GM21515 (cell line): ENCODE measurements at regions not wholly inside any gene's neighbourhood (a gene's known extent, or its start where the extent isn't known, plus 50 kb on each side); places are given as distances from the start of the nearest gene placed in this dataset.

Source experiments
- ATAC-seq: cut with Tn5 transposase; IDR thresholded peaks from one replicate; pipeline ENCODE4 v1.9.1; 2021; ENCODE audit not compliant: unreplicated experiment

DNA sequence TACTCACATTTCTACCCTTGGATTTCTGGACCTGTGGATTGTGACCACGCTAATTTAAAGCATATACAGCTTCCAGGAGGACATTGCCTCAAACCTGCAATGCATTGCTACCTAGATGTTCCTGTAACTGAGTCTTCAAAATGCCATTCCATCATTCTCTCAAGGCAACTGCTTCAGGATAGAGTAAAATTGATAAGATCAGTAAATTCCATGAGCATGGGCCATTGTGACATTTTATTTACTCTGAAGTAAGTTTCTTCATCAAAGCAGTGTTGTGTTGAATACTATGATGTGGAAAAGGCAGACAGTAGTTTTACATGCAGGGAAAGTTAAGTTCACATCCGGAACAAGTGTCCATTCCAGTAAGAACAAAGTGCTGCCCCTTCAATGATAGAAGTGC is 991.0 kb downstream of the ARAP2 start:
- ATAC-seq = no peak

DNA sequence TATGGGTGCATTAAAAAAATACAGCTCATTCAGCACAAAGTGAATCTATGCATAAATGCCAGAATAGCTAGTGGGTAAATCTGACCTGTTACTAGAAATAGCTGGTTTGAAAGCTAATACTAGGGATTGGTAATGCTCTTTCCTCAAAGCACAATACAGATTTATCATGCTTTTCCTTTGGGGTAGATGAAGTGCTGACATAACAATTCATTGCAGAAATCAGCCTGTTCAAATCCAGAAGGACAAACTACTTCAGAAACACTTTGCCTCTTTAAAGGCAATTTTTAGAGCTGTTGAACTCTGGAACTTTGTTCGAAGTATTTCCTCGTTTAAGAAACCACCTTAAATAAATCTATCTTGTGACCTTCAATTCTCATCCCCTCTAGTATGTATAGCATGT is 957.9 kb downstream of the ARAP2 start:
- no peak for ATAC-seq

DNA sequence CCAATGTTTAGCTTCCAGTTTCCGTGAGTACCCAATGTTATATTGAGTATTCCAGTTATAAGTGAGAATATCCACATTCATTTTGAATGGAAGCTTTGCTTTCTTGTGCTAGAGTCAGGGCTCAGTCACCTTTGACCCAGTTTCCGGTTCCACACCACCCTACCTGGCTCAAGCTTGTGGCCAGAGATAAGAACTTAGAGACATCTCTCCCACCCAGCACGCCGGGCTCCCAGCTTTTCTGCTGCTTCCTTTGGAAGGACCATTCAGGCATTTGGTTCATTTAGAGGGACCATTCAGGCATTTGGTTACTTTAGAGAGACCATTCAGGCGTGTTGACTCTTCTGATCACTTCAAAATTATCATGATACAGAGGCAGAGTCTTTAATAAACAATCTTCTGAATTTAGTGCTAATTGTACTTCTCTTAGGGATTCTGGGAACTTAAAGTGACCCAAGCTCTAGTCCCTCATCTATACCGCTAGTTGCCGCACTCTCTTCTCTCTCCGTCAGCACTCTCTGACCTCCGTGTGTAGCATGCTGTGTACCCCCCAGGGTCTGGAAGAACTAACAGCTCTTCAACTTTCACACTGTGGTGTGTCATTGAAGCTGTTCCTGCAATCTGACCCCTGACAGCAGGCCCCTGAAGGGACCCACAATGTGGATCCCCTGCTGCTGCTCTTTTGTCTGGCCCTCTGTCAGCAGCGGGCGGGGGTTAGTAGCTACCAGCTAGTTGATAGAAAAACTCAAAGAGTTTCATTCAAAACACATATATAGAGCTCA is 943.1 kb downstream of the ARAP2 start:
- no peak for ATAC-seq

DNA sequence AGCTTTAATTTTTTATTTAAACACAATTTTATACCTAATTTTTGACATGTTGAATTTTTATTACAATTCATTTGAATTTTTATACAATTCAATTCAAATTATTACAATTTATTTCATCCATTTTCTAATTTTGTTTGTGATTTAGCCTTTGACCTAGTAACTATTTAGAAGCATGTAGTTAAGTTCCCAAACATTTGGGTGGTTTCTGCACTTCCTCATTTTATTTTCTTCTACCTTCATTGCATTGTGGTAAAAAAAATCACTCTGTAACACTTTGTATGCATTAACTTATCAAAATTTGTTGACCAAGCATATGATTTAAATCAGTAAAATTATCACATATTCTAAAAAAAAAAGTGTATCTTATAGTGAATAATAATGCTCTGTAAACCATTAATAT is 928.9 kb downstream of the ARAP2 start:
- no peak for ATAC-seq

DNA sequence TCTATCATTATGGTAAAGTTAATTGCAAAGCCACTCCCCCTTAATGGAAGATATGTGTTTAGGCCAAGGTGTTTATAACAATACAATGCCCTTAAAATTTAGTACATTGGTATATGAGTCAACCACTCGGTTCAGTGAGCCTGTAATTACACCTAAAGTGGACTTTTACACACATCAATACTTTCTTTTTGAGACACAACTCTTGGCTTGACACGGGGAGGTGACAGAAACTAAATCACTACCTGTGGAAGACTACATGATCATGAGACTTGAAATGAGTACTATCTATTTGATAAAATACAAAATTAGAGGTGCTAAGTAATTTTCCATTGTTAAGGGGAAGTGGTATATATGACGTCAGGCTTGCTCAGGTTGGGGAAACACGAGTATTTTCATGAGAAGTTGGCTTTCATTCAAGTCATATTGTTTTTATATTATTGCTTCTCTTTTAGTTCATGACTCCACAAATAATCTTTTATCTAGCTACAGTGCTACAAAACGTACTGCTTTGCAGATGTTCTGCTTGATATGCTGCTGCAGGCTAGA is 918.3 kb downstream of the ARAP2 start:
- ATAC-seq = no peak

DNA sequence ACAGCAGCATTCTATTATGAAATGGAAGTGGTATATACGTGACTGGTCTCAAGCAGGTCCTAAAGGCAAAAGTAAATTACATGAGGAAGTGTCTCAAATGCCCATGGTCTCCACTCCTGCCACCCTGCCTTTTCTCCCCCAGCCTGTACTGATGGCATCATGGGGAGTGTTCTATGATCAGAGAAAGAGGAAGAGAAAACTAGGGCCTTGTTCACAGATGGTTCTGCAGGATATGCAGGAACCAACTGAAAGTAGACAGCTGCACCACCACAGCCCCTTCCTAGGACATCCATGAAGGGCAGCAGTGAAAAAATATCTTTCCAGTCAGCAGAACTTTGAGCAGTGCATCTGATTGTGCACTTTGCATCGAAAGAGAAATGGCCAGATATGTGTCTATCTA is 901.5 kb downstream of the ARAP2 start:
- ATAC-seq = no peak

DNA sequence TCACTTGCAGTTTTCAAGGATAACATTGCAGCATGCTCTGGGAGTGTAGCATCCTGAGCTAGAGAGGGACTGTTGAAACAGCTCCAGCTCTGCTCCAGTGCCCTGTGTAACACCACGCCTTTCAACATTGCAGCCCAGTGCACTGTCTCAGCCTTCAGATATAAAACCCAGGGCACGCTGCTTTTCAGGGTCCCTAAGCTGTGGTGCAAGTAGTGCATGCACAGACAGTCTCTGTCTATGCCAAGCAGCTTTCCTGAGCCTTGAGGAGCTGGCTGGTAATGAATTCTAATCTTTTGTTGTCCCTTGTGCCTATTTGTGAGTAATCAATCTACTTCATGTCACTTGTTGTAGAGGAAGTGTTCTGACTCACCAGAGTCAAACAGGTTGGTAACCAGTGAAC is 897.0 kb downstream of the ARAP2 start:
- ATAC-seq = no peak

DNA sequence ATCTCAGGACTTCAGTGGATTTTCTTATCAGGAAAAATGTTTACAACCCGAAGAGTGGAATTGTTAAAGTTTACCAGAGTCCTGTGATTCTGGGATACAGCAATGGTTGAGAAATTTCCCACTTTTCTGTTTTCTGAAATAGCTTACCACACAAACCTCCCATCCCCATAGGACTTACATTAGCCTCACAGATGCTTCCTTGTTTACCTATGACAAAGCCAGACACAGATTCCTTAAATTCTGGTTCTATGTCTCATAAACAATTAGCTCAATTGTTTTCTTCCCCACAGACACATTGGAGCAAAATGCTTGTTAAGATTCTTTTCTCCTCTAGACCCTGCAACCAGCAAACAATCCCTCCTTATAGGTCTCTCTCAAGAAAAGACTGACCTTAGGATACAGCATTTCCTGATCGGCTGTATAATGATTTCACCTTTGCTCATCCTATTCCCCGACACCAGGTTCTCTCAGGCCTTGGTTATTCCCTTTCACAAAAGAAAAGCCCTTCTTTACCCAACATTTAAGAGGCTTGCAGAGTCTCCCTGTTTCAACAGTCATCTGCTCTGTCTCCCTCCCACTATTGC is 886.2 kb downstream of the ARAP2 start:
- ATAC-seq = no peak

DNA sequence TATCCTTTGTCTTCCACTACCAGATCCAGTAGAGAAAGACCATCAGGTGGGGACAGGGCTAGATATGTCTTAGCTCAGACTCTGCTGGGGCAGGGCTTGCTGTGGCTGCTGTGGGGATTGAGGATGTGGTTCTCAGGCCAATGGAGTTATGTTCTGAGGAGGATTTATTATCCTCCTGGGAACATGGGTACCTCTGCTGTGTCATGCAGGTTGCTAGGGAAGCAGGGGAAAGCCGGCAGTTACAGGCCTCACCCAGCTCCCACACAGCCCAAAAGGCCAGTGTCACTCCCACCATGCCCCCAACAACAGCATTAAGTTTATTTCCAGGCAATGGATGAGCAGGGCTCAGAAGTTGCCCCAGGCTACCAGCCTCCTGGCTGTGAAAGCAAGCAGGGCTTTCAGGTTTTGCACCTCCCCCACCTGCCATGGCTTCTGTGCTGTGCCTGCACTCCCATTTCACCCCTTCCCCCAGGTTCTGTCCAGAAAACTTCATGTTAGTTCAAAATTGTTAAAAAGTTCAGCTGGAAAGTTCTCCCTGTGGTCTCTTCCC is 879.9 kb downstream of the ARAP2 start:
- no peak for ATAC-seq

DNA sequence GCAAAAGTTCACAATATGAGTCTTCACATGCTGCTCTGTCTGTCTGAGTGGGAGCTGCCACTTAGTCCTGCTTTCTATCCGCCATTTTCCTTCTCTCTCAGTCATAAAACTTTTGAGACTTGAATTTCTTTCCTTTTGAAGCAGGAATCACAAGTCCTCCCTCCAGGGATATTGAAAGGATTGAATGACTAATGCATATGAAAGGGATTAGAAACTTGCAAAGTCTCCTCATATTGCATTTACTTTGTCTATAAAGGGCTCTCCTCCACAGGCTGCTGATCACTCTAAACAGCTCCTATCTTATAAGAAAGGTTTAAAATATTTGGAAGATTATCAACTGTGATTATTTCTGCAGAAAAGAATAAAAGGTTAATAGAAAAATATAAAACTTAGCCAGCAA is 879.1 kb downstream of the ARAP2 start:
- ATAC-seq = no peak

DNA sequence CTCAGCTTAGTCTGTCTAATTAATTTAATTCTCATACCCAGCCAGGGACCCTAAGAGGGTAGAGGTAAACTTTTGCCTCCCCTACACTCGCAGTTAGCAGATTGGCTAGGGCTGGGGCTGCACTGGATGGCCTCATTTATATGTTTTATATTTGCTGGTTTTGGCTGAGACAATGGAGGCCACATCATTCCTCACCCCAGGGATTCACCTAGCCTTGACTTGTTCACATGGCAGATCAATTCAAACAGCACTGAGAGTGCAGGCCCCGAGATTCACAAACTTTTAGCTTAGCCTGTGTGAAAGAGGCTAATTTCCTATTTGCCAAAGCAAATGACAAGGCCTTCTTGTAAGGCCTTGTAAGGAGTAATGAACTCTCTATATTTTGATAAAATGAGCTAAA is 844.4 kb downstream of the ARAP2 start:
- no peak for ATAC-seq

DNA sequence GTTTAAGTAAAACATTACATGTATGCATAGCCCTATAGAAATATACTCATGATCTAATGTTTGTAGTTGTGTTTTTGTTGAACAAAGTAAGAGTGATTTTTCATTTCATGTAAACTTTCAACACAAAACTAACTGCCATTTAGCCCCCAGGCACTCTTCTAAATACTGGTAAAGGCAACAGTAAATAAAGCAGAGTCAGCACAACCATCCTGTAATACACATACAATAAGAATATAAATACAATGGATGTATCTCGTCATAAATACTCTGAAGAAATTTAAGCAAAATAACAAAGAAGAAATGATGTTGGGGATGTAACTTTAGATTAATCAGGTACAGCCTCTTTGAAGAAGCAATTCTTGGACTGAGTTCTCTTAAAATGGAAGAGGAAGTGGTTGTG is 821.2 kb downstream of the ARAP2 start:
- no peak for ATAC-seq

DNA sequence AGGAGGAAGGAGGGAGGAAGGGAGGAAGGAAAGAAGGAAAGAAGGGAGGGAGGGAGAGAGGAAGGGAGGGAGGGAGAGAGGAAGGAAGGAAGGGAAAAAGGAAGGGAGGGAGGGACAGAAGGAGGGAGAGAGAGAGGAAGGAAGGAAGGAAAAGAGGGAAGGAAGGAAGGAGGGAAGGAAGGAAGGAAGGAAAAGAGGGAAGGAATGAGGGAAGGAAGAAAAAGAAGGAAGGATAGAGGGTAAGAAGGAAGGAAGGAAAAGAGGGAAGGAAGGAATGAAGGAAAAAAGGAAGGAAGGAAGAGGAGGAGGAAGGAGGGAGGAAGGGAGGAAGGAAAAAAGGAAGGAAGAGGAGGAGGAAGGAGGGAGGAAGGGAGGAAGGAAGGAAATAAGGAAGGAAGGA is 796.8 kb downstream of the ARAP2 start:
- ATAC-seq = no peak

DNA sequence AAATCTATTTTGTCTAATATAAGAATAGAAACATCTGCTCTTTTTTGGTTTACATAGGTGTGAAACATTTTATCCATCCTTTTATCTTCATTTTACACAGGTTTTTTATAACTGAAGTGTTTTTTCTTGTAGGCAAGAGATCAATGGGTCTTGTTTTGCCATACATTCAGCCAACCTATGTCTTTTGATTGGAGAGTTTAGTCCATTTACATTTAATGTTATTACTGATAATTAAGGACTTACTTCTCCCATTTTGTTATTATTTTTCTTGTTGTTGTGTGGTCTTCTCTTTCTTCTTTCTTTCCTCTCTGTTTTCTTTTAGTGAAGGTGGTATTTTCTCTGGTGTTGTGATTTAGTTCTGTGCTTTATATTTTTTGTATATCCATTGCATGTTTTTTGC is 785.3 kb downstream of the ARAP2 start:
- no peak for ATAC-seq

DNA sequence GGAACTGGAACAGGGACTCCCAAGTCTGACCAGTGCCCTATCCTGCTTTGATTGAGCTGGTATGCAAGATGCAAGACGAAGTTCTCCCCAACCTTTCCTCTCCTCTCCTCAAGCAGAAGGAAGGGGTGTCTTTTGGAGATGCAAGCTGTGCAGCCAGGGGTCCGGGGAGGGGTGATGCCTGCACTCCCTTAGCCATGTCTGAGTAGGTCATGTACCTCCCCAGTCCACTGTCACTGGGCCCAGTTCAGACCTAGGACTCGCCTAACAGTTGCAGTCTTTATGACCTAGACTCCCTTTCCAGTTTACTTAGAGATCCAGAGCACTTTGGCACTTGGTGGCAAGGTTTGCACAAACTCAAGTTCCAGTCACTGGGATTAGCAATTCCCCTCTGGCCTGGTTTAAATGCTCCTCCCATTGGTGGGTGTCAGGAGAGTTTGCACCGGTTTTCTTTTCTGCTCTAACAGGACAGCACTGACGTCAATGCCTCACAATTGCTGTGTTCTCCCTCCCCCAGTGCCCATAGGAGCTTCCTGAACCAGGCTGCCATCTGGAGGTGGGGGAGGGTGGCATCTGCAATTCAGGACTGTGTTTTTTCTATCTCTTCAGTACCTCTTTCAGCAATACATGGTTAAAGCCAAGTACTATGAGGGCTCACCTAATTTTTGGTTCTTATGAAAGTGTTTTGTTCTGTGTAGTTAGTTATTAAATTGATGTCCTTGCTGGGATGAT is 782.2 kb downstream of the ARAP2 start:
- no peak for ATAC-seq

DNA sequence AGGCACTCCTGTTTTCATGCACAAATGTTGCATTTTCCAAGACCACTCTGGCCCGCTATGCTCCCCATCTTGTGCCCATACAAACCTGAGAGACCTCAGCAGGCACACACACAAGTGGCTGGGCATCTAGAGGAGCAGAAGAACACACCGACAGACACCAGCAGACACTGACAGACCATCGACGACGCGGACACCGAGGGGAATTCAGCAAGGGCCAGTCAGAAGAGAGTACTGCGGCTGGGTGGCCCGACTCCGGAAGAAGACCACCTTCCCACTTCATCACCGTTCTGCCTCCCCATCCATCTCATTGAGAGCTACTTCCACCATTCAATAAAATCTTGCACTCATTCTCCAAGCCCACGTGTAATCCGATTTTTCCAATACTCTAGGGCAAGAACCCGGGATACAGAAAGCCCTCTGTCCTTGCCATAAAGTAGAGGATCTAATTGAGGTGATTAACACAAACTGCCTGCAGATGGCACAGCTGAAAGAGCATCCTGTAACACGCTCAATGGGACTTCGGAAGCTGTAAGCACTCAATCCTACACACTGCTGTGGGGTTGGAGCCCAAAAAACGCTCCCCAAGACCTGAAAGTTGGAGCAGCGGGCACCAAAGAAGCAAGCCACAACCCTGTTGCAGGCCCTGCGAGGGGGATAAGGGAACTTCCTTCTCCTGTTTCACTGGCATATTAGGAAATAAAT is 780.9 kb downstream of the ARAP2 start:
- no peak for ATAC-seq

DNA sequence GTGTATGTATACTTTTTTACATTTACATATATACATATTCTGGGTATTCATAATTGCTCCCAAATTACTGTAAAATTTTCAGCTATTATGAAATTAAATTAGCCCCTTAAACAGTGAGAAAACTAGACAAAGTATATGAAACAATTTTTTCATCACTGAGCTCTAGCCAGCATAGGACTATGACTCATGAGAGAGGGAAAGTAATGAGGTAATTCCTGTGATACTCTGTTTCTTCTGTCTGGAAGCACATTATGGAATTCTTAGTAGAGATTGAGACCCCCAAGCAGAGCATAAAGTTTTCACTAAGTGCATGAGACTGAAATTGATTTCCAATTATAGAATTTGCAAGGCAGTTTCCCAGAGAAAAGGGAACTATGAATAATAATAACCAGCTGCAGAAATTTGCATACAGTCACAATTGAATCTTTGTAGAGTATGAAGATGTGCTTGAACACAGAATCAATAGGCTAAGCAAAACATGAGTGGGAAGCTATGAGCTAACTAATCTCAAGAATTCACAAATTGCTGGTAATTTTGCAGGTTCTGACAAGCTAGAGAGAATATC is 779.3 kb downstream of the ARAP2 start:
- no peak for ATAC-seq

DNA sequence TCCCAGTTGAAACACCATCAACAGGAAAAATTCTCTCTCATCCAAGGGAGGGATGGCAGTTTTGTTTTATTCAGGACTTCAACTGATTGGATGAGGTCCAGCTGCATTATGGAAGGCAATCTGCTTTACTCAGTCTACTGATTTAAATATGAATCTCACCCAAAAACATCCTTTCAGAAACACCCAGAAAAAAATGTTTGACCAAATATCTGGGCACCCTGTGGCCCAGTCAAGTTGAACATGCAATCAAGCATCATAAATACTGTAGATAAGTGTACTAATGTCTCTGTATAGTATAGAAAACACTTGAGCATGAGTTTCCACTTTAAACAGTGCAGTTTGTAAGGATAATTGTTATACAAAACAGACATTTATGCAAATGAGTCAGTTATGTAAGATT is 753.2 kb downstream of the ARAP2 start:
- ATAC-seq = no peak

DNA sequence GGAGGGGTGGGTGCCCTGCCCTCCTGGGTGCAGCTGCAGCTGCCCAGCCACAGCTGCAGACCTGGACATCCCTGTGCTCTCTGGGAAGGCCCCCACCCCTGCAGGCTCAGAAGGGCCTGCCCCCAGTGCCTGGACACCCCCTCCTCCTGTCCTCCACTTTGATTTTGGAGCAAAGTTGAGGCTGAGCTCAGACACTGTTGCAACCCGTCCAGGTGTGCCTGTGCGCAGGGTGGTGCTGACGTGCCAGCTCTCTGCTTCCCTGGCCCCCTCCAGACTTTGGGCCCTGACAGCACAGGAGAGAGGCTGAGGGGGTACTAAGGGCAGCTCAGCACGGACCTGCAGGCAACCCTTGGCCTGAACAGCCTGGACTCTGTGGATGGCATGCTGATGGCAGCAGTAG is 750.3 kb downstream of the ARAP2 start:
- ATAC-seq = no peak

DNA sequence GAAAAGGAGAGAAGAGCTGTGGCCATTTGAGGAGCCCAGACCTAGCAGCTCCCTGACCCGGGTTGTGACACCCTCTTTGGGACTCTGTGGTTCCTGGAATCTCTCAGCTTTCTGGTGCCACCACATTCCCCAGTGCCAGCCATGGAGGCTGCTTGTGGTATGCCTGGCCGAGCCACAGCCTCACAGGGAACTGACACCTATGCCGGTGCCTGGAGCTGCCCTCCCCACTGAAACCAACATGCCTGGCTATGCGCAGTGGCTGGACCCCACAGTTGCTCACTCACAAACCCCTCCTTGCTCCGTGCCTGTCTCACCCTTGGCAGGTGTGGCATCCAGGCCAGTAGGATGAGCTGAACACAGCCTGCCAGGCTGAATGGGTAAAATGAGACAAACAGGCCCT is 749.4 kb downstream of the ARAP2 start:
- ATAC-seq = no peak

DNA sequence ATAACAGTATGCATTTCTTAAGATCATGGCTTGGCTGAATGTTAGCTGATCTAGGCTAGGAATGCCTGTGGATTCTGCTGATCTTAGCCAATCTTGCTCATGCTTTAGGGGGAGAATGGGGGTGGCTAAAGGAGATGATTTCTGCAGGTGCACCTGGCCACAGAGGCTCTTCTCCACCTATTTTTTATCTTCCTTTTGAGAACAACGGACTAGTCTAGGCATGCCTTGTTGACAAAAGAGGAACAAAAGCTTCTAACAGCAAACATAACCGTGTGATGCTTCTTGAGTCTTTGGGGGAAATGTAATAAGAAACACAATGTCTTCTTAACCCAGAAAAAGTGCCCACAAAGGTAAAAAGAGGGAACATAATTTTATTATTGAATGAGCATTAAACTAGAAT is 743.5 kb downstream of the ARAP2 start:
- peak; percentile 66 for ATAC-seq
